Effector CD4-positive, alpha-beta T cell (primary cell): ENCODE measurements at regions not wholly inside any gene's neighbourhood (a gene's known extent, or its start where the extent isn't known, plus 50 kb on each side); places are given as distances from the start of the nearest gene placed in this dataset.

Source experiments
- DNase-seq: peaks from one replicate; pipeline ENCODE4 v3.0.0-alpha.2; 2020

- DNase-seq: no peak
These were observed 209.4 kb downstream of the DTWD2 start for GRCh38 chr5:118778941-118779340.

- DNase-seq: no peak
These were observed 211.1 kb downstream of the DTWD2 start for GRCh38 chr5:118777189-118777736.

- no peak for DNase-seq
These were observed 211.6 kb downstream of the DTWD2 start for GRCh38 chr5:118776755-118777154.

GRCh38 chr5:118775790-118776499, 212.4 kb downstream of the DTWD2 start:
- DNase-seq: no peak

- no peak for DNase-seq
These were observed 219.7 kb downstream of the DTWD2 start for GRCh38 chr5:118768607-118769175.

- DNase-seq: no peak
These were observed 226.1 kb downstream of the DTWD2 start for GRCh38 chr5:118762291-118762690.

GRCh38 chr5:118761814-118762213, 226.5 kb downstream of the DTWD2 start:
- DNase-seq: no peak

GRCh38 chr5:118752969-118753368, 235.4 kb downstream of the DTWD2 start:
- DNase-seq: no peak

GRCh38 chr5:118736396-118736795, 252.0 kb downstream of the DTWD2 start:
- DNase-seq: no peak

- no peak for DNase-seq
These were observed 255.0 kb downstream of the DTWD2 start for GRCh38 chr5:118733394-118733793.

GRCh38 chr5:118728191-118728590, 260.2 kb downstream of the DTWD2 start:
- DNase-seq: no peak

GRCh38 chr5:118726891-118727290, 261.5 kb downstream of the DTWD2 start:
- no peak for DNase-seq

GRCh38 chr5:118723021-118723338, 265.4 kb downstream of the DTWD2 start:
- no peak for DNase-seq

- no peak for DNase-seq
These were observed 266.0 kb downstream of the DTWD2 start for GRCh38 chr5:118722122-118723020.

- no peak for DNase-seq
These were observed 276.6 kb downstream of the DTWD2 start for GRCh38 chr5:118711727-118712126.

- DNase-seq: no peak
These were observed 282.2 kb downstream of the DTWD2 start for GRCh38 chr5:118705959-118706667.

GRCh38 chr5:118703241-118703640, 285.1 kb downstream of the DTWD2 start:
- DNase-seq: no peak

GRCh38 chr5:118701791-118702190, 286.6 kb downstream of the DTWD2 start:
- DNase-seq: no peak

GRCh38 chr5:118700510-118700909, 287.8 kb downstream of the DTWD2 start:
- no peak for DNase-seq

- no peak for DNase-seq
These were observed 289.6 kb downstream of the DTWD2 start for GRCh38 chr5:118698774-118699173.

- DNase-seq: no peak
These were observed 292.3 kb downstream of the DTWD2 start for GRCh38 chr5:118696076-118696475.

- DNase-seq: no peak
These were observed 295.5 kb downstream of the DTWD2 start for GRCh38 chr5:118692811-118693342.
